Prostate gland (tissue), 2 donors: ENCODE measurements at regions not wholly inside any gene's neighbourhood (a gene's known extent, or its start where the extent isn't known, plus 50 kb on each side); places are given as distances from the start of the nearest gene placed in this dataset.

ENCODE experiments used
- DNase-seq: peaks from one replicate; pipeline ENCODE4 v3.0.0-alpha.2; 2019; ENCODE audit warnings: low spot score
- H3K27ac ChIP-seq, 2 donors: fragments of 200-600 bp; sonication (generic); 2 replicates each; pipeline ENCODE4 v1.5.1; 2017 to 2019
- H3K27me3 ChIP-seq: fragments of 200-600 bp; sonication (generic); replicated peaks from 2 replicates; pipeline ENCODE4 v1.5.1; 2019; ENCODE audit not compliant: insufficient read depth
- H3K36me3 ChIP-seq, 2 donors: fragments of 200-600 bp; sonication (generic); 1 replicate in 1 of 2; 2 replicates in 1 of 2; pipeline versions ENCODE4 v1.5.1 to v1.8.1; 2017 to 2019
- H3K4me1 ChIP-seq: fragments of 200-600 bp; sonication (generic); replicated peaks from 2 replicates; pipeline ENCODE4 v1.5.1; 2019
- H3K4me3 ChIP-seq, 2 donors: fragments of 200-600 bp; sonication (generic); 2 replicates each; pipeline ENCODE4 v1.5.1; 2017 to 2019
- H3K9me3 ChIP-seq: fragments of 200-600 bp; sonication (generic); 2 replicates; pipeline ENCODE4 v1.5.1; 2017
- POLR2A ChIP-seq: fragments of 450-650 bp; IDR thresholded peaks from one replicate; pipeline ENCODE4 v1.6.1; 2016; ENCODE audit warnings: antibody characterized with exemption, mild to moderate bottlenecking
- POLR2AphosphoS5 ChIP-seq: sonication (generic); formaldehyde crosslinking; IDR thresholded peaks from one replicate; pipeline ENCODE4 v1.6.1; 2017; ENCODE audit warnings: antibody characterized with exemption
- WGBS: methylation state at CpG from one replicate; pipeline ENCODE4 v1.1.5; 2018; 5-methylcytosine and 5-hydroxymethylcytosine counted together
- intact Hi-C: fragments of 100-400 bp; cut with DNase I; formaldehyde crosslinking; loops from one replicate; pipeline ENCODE4 v1.14.2; 2022
- TF ChIP-seq, protein P1 (sequence below), 4 experiments: fragments of 200-600 bp in 2 of 4; fragments of 450-650 bp in 2 of 4; sonication (generic) in 2 of 4; IDR thresholded peaks; 1 replicate in 3 of 4; 2 replicates in 1 of 4; pipeline ENCODE4 v1.5.1; 2016 to 2019; ENCODE audit warnings: antibody characterized with exemption in 4 of 4, mild to moderate bottlenecking in 2 of 4, moderate library complexity in 2 of 4

DNA sequence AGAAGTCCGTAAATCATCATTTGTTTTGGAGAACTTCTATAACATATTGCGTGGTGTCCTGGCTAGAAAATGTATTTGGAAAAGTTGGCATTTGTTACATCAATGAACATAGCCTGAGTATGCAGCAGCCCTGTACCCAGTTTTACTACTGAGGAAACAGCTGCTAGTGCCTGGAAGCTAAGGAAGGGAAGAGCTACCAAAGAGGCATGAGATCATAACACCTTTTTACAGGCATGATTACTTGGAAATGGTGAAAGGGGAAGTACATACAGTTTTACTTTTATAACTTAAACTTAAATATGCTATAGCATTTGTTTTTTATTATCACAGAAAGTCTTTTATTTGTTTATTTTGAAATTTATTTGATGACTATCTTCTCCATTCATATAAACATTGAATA, 128.4 kb upstream of the MC4R start:
- intact Hi-C loops, result no loop called here

DNA sequence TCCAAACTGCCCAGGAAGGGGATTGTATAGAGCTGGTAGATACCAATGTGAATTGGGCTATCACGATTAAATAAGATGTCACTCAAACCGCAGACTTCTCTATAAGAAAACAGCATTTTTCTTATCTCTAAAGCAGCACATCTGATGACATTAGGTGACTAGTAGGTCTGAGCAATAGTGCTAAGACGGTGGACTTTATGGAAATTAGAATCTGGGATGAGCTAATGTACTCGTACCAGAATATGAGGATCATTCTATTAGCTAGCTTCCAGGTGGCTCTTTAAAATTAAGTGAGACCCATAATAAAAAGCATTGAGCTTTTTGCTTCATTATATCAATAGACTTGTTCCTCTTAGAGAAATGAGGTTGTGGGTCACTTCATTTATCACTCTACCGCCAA, 130.0 kb upstream of the MC4R start:
- intact Hi-C loops, result no loop called here
- Histone ChIP-seq H3K27me3 (no peaks in the 10 kb centered on the region), H3K4me1 (no peaks in the 10 kb centered on the region), H3K4me3 (no peak overlapping the region), H3K27ac (no peak overlapping the region), H3K36me3 (no peaks in the 10 kb centered on the region), H3K9me3 (no peaks in the 10 kb centered on the region)
- DNase-seq, result no peak
- 84% methylated on average over 5 of the region's 5 CpGs for WGBS
- TF ChIP-seq POLR2A (no peak), POLR2AphosphoS5 (no peak)
- TF ChIP-seq, protein P1, sequence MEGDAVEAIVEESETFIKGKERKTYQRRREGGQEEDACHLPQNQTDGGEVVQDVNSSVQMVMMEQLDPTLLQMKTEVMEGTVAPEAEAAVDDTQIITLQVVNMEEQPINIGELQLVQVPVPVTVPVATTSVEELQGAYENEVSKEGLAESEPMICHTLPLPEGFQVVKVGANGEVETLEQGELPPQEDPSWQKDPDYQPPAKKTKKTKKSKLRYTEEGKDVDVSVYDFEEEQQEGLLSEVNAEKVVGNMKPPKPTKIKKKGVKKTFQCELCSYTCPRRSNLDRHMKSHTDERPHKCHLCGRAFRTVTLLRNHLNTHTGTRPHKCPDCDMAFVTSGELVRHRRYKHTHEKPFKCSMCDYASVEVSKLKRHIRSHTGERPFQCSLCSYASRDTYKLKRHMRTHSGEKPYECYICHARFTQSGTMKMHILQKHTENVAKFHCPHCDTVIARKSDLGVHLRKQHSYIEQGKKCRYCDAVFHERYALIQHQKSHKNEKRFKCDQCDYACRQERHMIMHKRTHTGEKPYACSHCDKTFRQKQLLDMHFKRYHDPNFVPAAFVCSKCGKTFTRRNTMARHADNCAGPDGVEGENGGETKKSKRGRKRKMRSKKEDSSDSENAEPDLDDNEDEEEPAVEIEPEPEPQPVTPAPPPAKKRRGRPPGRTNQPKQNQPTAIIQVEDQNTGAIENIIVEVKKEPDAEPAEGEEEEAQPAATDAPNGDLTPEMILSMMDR (IDR thresholded peaks at IDR 0.05), result no peak

More for the DNA sequence above, 128.4 kb upstream of the MC4R start:
- no peak overlapping the region for H3K4me3 ChIP-seq
- no peak overlapping the region for H3K27ac ChIP-seq
- no peaks in the 10 kb centered on the region for H3K9me3 ChIP-seq
- WGBS, result 79% methylated on average over 2 of the region's 2 CpGs
- no peaks in the 10 kb centered on the region for H3K36me3 ChIP-seq
- no peak for DNase-seq
- no peaks in the 10 kb centered on the region for H3K27me3 ChIP-seq
- TF ChIP-seq POLR2AphosphoS5 (no peak), POLR2A (no peak)
- TF ChIP-seq, protein P1 (IDR thresholded peaks at IDR 0.05), result no peak
- no peaks in the 10 kb centered on the region for H3K4me1 ChIP-seq

DNA sequence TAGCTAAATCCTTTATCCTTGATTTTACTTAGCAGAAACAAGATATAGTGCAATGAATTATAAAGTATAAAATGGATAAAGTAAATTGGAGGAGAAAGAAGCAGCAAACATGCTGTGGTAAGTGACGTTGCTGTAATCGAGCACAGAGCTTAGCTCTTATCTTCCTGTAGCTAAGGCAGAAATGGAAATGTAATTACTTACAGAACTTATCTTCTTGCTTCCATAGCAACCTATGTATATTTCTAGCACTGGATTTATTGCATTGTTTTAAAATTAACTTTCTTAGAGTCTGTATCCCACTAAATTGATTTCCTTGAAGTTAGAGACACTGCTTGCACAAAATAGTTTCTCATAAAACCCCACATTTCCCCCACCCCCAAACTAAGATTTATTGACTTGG, 130.6 kb upstream of the MC4R start:
- intact Hi-C loops, result no loop called here
- Histone ChIP-seq H3K4me1 (no peaks in the 10 kb centered on the region), H3K9me3 (no peaks in the 10 kb centered on the region), H3K27me3 (no peaks in the 10 kb centered on the region), H3K27ac (no peak overlapping the region), H3K36me3 (no peaks in the 10 kb centered on the region), H3K4me3 (no peak overlapping the region)
- no peak for DNase-seq
- 69% methylated on average over 2 of the region's 2 CpGs for WGBS
- TF ChIP-seq POLR2A, result no peak
- TF ChIP-seq POLR2AphosphoS5, result no peak
- TF ChIP-seq, protein P1 (IDR thresholded peaks at IDR 0.05), result no peak

DNA sequence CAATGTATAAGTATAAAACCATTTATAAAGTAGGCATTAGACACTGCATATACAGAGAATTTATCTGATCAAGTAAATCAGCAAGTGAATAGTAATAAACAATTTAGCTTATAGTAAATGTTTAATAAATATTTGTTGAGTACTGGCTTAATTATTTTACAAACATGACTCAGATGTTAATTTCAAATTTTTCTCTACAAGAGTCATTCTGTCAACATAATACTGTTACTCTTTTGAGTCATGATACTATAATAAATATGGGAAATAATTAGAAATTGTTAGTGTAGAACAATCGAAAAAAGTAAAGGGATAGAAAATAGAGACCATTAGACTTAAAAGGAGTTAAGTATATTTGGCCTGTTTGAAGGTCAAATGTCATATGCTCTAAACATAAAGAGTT, 133.6 kb upstream of the MC4R start:
- Histone ChIP-seq H3K4me3 (no peak overlapping the region), H3K27me3 (no peaks in the 10 kb centered on the region), H3K36me3 (no peaks in the 10 kb centered on the region), H3K27ac (no peak overlapping the region), H3K4me1 (no peaks in the 10 kb centered on the region), H3K9me3 (no peaks in the 10 kb centered on the region)
- WGBS, result 73% methylated on average over 1 of the region's 1 CpG
- intact Hi-C loops, result no loop called here
- TF ChIP-seq POLR2A (no peak), POLR2AphosphoS5 (no peak)
- TF ChIP-seq, protein P1 (IDR thresholded peaks at IDR 0.05), result no peak
- no peak for DNase-seq

DNA sequence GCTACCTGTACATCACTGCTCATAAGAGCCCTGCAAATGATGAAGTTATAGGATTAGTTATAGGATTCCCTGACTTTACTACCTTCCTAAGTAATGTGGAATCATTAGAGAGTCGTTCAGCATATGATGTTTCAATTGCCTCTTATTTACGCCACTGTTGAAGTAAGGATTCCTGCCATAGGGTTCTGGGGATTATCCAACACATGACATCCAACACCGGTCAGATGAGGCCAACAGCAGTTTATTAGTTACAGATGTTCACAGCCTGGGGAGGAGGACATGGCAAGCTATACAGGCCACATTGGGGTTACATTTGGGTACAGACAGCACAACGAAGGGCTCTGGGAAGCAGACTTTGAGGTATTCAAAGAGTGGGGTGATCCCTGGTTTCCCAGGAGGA, 134.1 kb upstream of the MC4R start:
- no peak for DNase-seq
- WGBS, result 66% methylated on average over 4 of the region's 4 CpGs
- intact Hi-C loops, result no loop called here
- H3K4me3 ChIP-seq, result no peak overlapping the region
- H3K27me3 ChIP-seq, result no peaks in the 10 kb centered on the region
- no peak for TF ChIP-seq POLR2AphosphoS5
- TF ChIP-seq, protein P1 (IDR thresholded peaks at IDR 0.05), result no peak
- TF ChIP-seq POLR2A, result no peak
- H3K9me3 ChIP-seq, result no peaks in the 10 kb centered on the region
- H3K4me1 ChIP-seq, result no peaks in the 10 kb centered on the region
- no peaks in the 10 kb centered on the region for H3K36me3 ChIP-seq
- H3K27ac ChIP-seq, result no peak overlapping the region
